Activated B cell treated with CpG ODN at 0.5 μM for 24 hours (primary cell): ENCODE measurements at regions not wholly inside any gene's neighbourhood (a gene's known extent, or its start where the extent isn't known, plus 50 kb on each side); places are given as distances from the start of the nearest gene placed in this dataset.

Experiments
- ATAC-seq: fragments of 200-7000 bp; cut with Tn5 transposase; one replicate; pipeline ENCODE4 v1.10.0; 2021; ENCODE audit warnings: low read depth, mild to moderate bottlenecking, moderate library complexity
- CTCF ChIA-PET: fragments of 350-600 bp; sonication (Branson Sonifier 250); formaldehyde crosslinking; loops from one replicate; lab custom pipeline; 2021; ENCODE audit warnings: antibody characterized with exemption; lab: Charles Lee
- POLR2A ChIA-PET: fragments of 350-600 bp; sonication (Branson Sonifier 250); formaldehyde crosslinking; loops from one replicate; lab custom pipeline; 2021; ENCODE audit warnings: antibody characterized with exemption; lab: Charles Lee
- DNase-seq: peaks from one replicate; pipeline ENCODE4 v3.0.0; 2022
- H3K27ac Mint-ChIP-seq: one replicate; pipeline ENCODE4 v1.8.0; 2020; ENCODE audit warnings: mixed read lengths
- H3K27me3 Mint-ChIP-seq: one replicate; pipeline ENCODE4 v1.8.0; 2021; ENCODE audit warnings: mixed read lengths
- H3K36me3 Mint-ChIP-seq: one replicate; pipeline ENCODE4 v1.8.0; 2021; ENCODE audit warnings: low read depth, mixed read lengths
- H3K4me1 Mint-ChIP-seq: one replicate; pipeline ENCODE4 v1.8.0; 2021; ENCODE audit warnings: mixed read lengths
- H3K4me3 Mint-ChIP-seq: one replicate; pipeline ENCODE4 v1.8.0; 2020; ENCODE audit warnings: mild to moderate bottlenecking, mixed read lengths
- H3K9me3 Mint-ChIP-seq: one replicate; pipeline ENCODE4 v1.8.0; 2020; ENCODE audit warnings: mixed read lengths
- CTCF ChIP-seq: fragments of 200-600 bp; IDR thresholded peaks from one replicate; pipeline ENCODE4 v1.8.0; 2022; ENCODE audit warnings: antibody characterized with exemption, mild to moderate bottlenecking
- intact Hi-C: fragments of 100-400 bp; cut with micrococcal nuclease; formaldehyde crosslinking; loops from one replicate; pipeline ENCODE4 v1.15.1; 2024

- no peak for TF ChIP-seq CTCF
- no peak for ATAC-seq
- Mint-ChIP-seq H3K4me1 (no peaks in the 10 kb centered on the region), H3K9me3 (no peaks in the 10 kb centered on the region), H3K4me3 (no peak overlapping the region), H3K27me3 (no peaks in the 10 kb centered on the region), H3K36me3 (no peaks in the 10 kb centered on the region), H3K27ac (no peak overlapping the region)
- intact Hi-C loops = no loop called here
- ChIA-PET CTCF (no interaction called here), POLR2A (no interaction called here)
- no peak for DNase-seq
Observed at GRCh38 chr2:184270660-184271059, 327.7 kb upstream of the ZNF804A start.

- TF ChIP-seq CTCF = no peak
- intact Hi-C loops = no loop called here
- Mint-ChIP-seq H3K4me3 (no peak overlapping the region), H3K4me1 (no peaks in the 10 kb centered on the region), H3K9me3 (no peaks in the 10 kb centered on the region), H3K27ac (no peak overlapping the region), H3K36me3 (no peaks in the 10 kb centered on the region), H3K27me3 (no peaks in the 10 kb centered on the region)
- CTCF ChIA-PET = no interaction called here
- ATAC-seq = no peak
- no peak for DNase-seq
- POLR2A ChIA-PET = no interaction called here
Observed at GRCh38 chr2:184272056-184272455, 326.3 kb upstream of the ZNF804A start.

- no peaks in the 10 kb centered on the region for H3K4me1 Mint-ChIP-seq
- ATAC-seq (no peak), DNase-seq (no peak)
- ChIA-PET POLR2A (no interaction called here), CTCF (no interaction called here)
- no peaks in the 10 kb centered on the region for H3K9me3 Mint-ChIP-seq
- no peak overlapping the region for H3K27ac Mint-ChIP-seq
- H3K27me3 Mint-ChIP-seq = no peaks in the 10 kb centered on the region
- TF ChIP-seq CTCF = no peak
- H3K36me3 Mint-ChIP-seq = no peaks in the 10 kb centered on the region
- intact Hi-C loops = no loop called here
- no peak overlapping the region for H3K4me3 Mint-ChIP-seq
Observed at GRCh38 chr2:184294831-184295230, 303.5 kb upstream of the ZNF804A start.

GRCh38 chr2:184297085-184297484, 301.2 kb upstream of the ZNF804A start:
- intact Hi-C loops = no loop called here
- H3K9me3 Mint-ChIP-seq = no peaks in the 10 kb centered on the region
- H3K36me3 Mint-ChIP-seq = no peaks in the 10 kb centered on the region
- no peaks in the 10 kb centered on the region for H3K27me3 Mint-ChIP-seq
- H3K4me3 Mint-ChIP-seq = no peak overlapping the region
- no peak for TF ChIP-seq CTCF
- CTCF ChIA-PET = no interaction called here
- H3K27ac Mint-ChIP-seq = no peak overlapping the region
- DNase-seq (no peak), ATAC-seq (no peak)
- POLR2A ChIA-PET = no interaction called here
- no peaks in the 10 kb centered on the region for H3K4me1 Mint-ChIP-seq

DNA sequence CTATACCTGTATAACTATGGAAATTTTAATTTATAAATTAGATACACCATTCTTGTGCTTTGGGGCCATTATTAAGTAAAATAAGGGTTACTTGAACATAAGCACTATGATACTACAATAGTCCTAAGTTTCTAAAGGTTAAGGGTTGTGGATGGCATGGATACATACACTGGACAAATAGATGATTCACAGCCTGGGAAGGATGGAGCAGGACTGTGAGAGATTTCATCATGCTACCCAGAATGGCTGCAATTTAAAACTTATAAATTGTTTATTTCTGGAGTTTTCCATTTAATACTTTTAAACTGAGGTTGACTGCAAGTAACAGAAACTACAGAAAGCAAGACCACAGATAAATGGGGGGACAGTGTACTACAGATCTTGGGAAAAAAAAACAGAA, 295.8 kb upstream of the ZNF804A start:
- H3K27me3 Mint-ChIP-seq = no peaks in the 10 kb centered on the region
- ATAC-seq (no peak), DNase-seq (no peak)
- H3K27ac Mint-ChIP-seq = no peak overlapping the region
- CTCF ChIA-PET = no interaction called here
- H3K9me3 Mint-ChIP-seq = no peaks in the 10 kb centered on the region
- POLR2A ChIA-PET = no interaction called here
- no peaks in the 10 kb centered on the region for H3K4me1 Mint-ChIP-seq
- intact Hi-C loops = no loop called here
- H3K4me3 Mint-ChIP-seq = no peak overlapping the region
- no peak for TF ChIP-seq CTCF
- H3K36me3 Mint-ChIP-seq = no peaks in the 10 kb centered on the region
